PC-3 (cell line): ENCODE measurements at regions not wholly inside any gene's neighbourhood (a gene's known extent, or its start where the extent isn't known, plus 50 kb on each side); places are given as distances from the start of the nearest gene placed in this dataset.

Experiments
- ATAC-seq: fragments of 200-7000 bp; cut with Tn5 transposase; 2 replicates; pipeline ENCODE4 v1.9.1; 2020; ENCODE audit warnings: mild to moderate bottlenecking, moderate library complexity
- BruUV-seq: library from RNA; stranded (reverse); fragments of 400-500 nt; replicated peaks from 2 replicates; lab custom pipeline; 2021; lab: Mats Ljungman, UMichigan
- CTCF ChIA-PET: fragments of 300-600 bp; sonication (Branson Sonifier 250); formaldehyde crosslinking; loops from one replicate; lab custom pipeline; 2022; ENCODE audit warnings: antibody characterized with exemption; lab: Charles Lee
- POLR2A ChIA-PET: fragments of 300-600 bp; sonication (Branson Sonifier 250); formaldehyde crosslinking; loops from one replicate; lab custom pipeline; 2022; ENCODE audit warnings: antibody characterized with exemption; ENCODE audit not compliant: unreplicated experiment; lab: Charles Lee
- DNase-seq: peaks from one replicate; pipeline ENCODE4 v3.0.0-alpha.2; 2015
- H2AFZ ChIP-seq: fragments of 300-600 bp; sonication (generic); 2 replicates; pipeline ENCODE4 v1.6.0; 2016; ENCODE audit warnings: antibody characterized with exemption, low read length
- H3F3A ChIP-seq: fragments of 300-600 bp; sonication (generic); one replicate; pipeline ENCODE4 v1.6.0; 2017; ENCODE audit warnings: antibody characterized with exemption, low read length, control low read depth, mild to moderate bottlenecking; ENCODE audit not compliant: unreplicated experiment
- H3K27ac ChIP-seq: fragments of 300-600 bp; sonication (generic); 2 replicates; pipeline ENCODE4 v1.5.1; 2016; ENCODE audit warnings: mild to moderate bottlenecking, low read length
- H3K27me3 ChIP-seq: fragments of 300-600 bp; sonication (generic); 2 replicates; pipeline ENCODE4 v1.6.1; 2016; ENCODE audit warnings: low read length, mixed read lengths
- H3K36me3 ChIP-seq: fragments of 300-600 bp; sonication (generic); 2 replicates; pipeline ENCODE4 v1.6.1; 2016; ENCODE audit warnings: low read depth, mixed run types, low read length, mixed read lengths
- H3K4me1 ChIP-seq: fragments of 300-600 bp; sonication (generic); 2 replicates; pipeline ENCODE4 v1.5.1; 2016; ENCODE audit warnings: low read length; ENCODE audit not compliant: insufficient read depth
- H3K4me2 ChIP-seq: fragments of 300-600 bp; sonication (generic); 2 replicates; pipeline ENCODE4 v1.6.0; 2016; ENCODE audit warnings: low read length
- H3K4me3 ChIP-seq: fragments of 300-600 bp; sonication (generic); 2 replicates; pipeline ENCODE4 v1.5.1; 2016; ENCODE audit warnings: mild to moderate bottlenecking, low read length, mixed read lengths
- H3K79me2 ChIP-seq: fragments of 300-600 bp; sonication (generic); 2 replicates; pipeline ENCODE4 v1.6.1; 2017; ENCODE audit warnings: low read length, mixed read lengths
- H3K9ac ChIP-seq: fragments of 300-600 bp; sonication (generic); 2 replicates; pipeline ENCODE4 v1.6.0; 2016; ENCODE audit warnings: mild to moderate bottlenecking, low read length
- H3K9me2 ChIP-seq: fragments of 300-600 bp; sonication (generic); replicated peaks from 2 replicates; pipeline ENCODE4 v1.6.1; 2016; ENCODE audit warnings: mixed run types, low read length, mixed read lengths
- H3K9me3 ChIP-seq: fragments of 300-600 bp; sonication (generic); 2 replicates; pipeline ENCODE4 v1.6.1; 2016; ENCODE audit warnings: low read length, mixed read lengths
- H4K20me1 ChIP-seq: fragments of 300-600 bp; sonication (generic); 2 replicates; pipeline ENCODE4 v1.6.1; 2016; ENCODE audit warnings: low read length, mixed read lengths
- EZH2 ChIP-seq: fragments of 300-600 bp; sonication (generic); IDR thresholded peaks from one replicate; pipeline ENCODE4 v1.6.1; 2017; ENCODE audit warnings: antibody characterized with exemption, mild to moderate bottlenecking, low read length; ENCODE audit not compliant: unreplicated experiment
- EZH2phosphoT487 ChIP-seq: fragments of 300-600 bp; sonication (generic); IDR thresholded peaks from 2 replicates; pipeline ENCODE4 v1.6.1; 2018; ENCODE audit warnings: mild to moderate bottlenecking, antibody characterized with exemption, low read length, borderline replicate concordance
- intact Hi-C: fragments of 100-400 bp; cut with micrococcal nuclease; formaldehyde crosslinking; loops from 2 replicates; pipeline ENCODE4 v1.9.0; 2023
- TF ChIP-seq, protein P1 (sequence below): fragments of 300-600 bp; sonication (generic); conservative IDR thresholded peaks from 2 replicates; pipeline ENCODE4 v1.5.1; 2017; ENCODE audit warnings: antibody characterized with exemption, low read depth, mild to moderate bottlenecking, low read length

DNA sequence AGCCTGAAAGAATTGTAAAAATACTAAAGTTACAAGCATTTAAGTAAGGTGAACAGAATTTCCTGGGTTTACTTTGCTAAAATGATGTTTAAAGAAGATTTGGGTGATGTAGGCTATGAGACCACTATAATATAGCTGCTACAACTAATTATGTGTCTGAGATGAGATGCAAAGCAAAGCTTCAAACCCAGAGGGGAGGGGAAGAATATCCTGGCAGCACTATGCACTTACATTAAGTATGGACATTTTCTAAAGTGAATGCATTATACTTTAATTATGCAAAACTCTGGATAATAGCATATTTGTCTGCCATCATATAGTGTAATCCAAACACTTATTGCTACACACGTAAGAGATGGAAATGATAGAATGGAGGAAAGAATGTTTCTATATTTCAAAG is 1003.7 kb downstream of the GALC start:
- TF ChIP-seq EZH2 (no peak), EZH2phosphoT487 (no peak)
- TF ChIP-seq, protein P1, sequence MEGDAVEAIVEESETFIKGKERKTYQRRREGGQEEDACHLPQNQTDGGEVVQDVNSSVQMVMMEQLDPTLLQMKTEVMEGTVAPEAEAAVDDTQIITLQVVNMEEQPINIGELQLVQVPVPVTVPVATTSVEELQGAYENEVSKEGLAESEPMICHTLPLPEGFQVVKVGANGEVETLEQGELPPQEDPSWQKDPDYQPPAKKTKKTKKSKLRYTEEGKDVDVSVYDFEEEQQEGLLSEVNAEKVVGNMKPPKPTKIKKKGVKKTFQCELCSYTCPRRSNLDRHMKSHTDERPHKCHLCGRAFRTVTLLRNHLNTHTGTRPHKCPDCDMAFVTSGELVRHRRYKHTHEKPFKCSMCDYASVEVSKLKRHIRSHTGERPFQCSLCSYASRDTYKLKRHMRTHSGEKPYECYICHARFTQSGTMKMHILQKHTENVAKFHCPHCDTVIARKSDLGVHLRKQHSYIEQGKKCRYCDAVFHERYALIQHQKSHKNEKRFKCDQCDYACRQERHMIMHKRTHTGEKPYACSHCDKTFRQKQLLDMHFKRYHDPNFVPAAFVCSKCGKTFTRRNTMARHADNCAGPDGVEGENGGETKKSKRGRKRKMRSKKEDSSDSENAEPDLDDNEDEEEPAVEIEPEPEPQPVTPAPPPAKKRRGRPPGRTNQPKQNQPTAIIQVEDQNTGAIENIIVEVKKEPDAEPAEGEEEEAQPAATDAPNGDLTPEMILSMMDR = no peak
- Histone ChIP-seq H3F3A (no peaks in the 10 kb centered on the region), H3K27ac (no peak overlapping the region), H3K9me2 (no peaks in the 10 kb centered on the region), H4K20me1 (no peaks in the 10 kb centered on the region), H3K79me2 (no peaks in the 10 kb centered on the region), H3K9ac (no peak overlapping the region), H3K4me1 (no peaks in the 10 kb centered on the region), H3K27me3 (no peaks in the 10 kb centered on the region), H2AFZ (no peak overlapping the region), H3K9me3 (no peaks in the 10 kb centered on the region), H3K4me3 (no peak overlapping the region), H3K4me2 (no peak overlapping the region), H3K36me3 (no peaks in the 10 kb centered on the region)
- DNase-seq = no peak
- ATAC-seq = no peak
- CTCF ChIA-PET = no interaction called here
- intact Hi-C loops = no loop called here
- BruUV-seq = no TSS peak
- POLR2A ChIA-PET = no interaction called here

DNA sequence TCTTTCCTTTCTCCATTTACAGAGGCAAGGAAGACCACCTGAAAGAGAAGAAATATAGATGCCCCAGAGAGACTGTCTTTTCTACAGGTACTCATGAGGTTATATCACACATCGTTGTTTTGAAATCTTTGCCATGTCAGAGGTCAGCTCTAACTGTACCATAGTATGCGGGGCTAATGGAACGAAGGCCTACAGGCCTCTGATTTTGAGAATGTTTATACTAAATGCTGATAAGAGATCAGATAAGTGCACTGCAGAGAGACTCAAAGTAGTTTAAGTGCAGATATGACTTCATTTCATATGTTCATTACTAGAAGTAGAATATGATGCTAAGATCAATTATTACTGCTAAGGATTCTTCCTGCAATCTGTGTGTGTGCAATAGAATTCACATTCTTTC is 1005.0 kb downstream of the GALC start:
- Histone ChIP-seq H3K9me3 (no peaks in the 10 kb centered on the region), H3K9ac (no peak overlapping the region), H3K4me2 (no peak overlapping the region), H3F3A (no peaks in the 10 kb centered on the region), H3K9me2 (no peaks in the 10 kb centered on the region), H3K4me1 (no peaks in the 10 kb centered on the region), H3K79me2 (no peaks in the 10 kb centered on the region), H3K36me3 (no peaks in the 10 kb centered on the region), H2AFZ (no peak overlapping the region), H3K27ac (no peak overlapping the region), H4K20me1 (no peaks in the 10 kb centered on the region), H3K27me3 (no peaks in the 10 kb centered on the region), H3K4me3 (no peak overlapping the region)
- TF ChIP-seq EZH2phosphoT487 = no peak
- no peak for TF ChIP-seq EZH2
- intact Hi-C loops = no loop called here
- ATAC-seq (no peak), DNase-seq (no peak)
- ChIA-PET CTCF (no interaction called here), POLR2A (no interaction called here)
- BruUV-seq = no TSS peak

DNA sequence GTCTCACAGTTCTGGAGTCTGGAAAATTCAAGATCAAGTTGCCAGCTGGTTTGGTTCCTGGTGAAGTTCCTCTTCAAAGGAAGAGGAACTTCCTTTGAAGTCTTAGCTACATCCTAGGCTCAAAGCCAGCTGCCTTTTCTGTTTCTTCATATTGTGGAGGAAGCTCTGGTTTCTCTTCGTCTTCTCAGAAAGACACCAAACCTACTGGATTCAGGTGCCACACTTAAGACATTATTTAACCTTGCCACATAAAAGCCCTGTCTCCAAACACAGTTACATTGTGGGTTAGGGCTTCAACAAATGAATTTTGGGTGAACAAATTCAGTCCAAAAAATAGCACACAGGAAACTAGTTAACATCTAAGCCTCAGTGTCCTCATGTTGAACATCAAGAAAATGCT is 1019.8 kb downstream of the GALC start:
- H3K4me1 ChIP-seq = no peaks in the 10 kb centered on the region
- H3K79me2 ChIP-seq = no peaks in the 10 kb centered on the region
- H3K27me3 ChIP-seq = no peaks in the 10 kb centered on the region
- no peak overlapping the region for H3K9ac ChIP-seq
- intact Hi-C loops = no loop called here
- no peaks in the 10 kb centered on the region for H3K36me3 ChIP-seq
- TF ChIP-seq, protein P1 = no peak
- TF ChIP-seq EZH2 (no peak), EZH2phosphoT487 (no peak)
- H2AFZ ChIP-seq = no peak overlapping the region
- H3K4me2 ChIP-seq = no peak overlapping the region
- H3K4me3 ChIP-seq = no peak overlapping the region
- 0 out of 2 replicates have a peak, but pooled peaks cover 3% of the 10 kb centered on the region for H3K9me3 ChIP-seq
- H3K27ac ChIP-seq = no peak overlapping the region
- no TSS peak for BruUV-seq
- no peaks in the 10 kb centered on the region for H3K9me2 ChIP-seq
- DNase-seq (no peak), ATAC-seq (no peak)
- H3F3A ChIP-seq = no peaks in the 10 kb centered on the region
- POLR2A ChIA-PET = no interaction called here
- H4K20me1 ChIP-seq = no peaks in the 10 kb centered on the region
- CTCF ChIA-PET = no interaction called here
